ENCODE measurements at regions not wholly inside any gene's neighbourhood (a gene's known extent, or its start where the extent isn't known, plus 50 kb on each side); places are given as distances from the start of the nearest gene placed in this dataset.

- 78 to 90% methylated on average over 2 to 4 of the region's 4 CpGs for WGBS, 2 experiments (ENCODE audit: insufficient coverage in 1 of 2, insufficient read length in 1 of 2)
- Histone ChIP-seq H3K27ac (ENCODE audit: low read depth, low read length) (no peak overlapping the region), H3K4me1 (ENCODE audit: control insufficient read depth, insufficient read depth, low read length) (no peaks in the 10 kb centered on the region), H3K36me3 (ENCODE audit: control insufficient read depth, insufficient read depth, low read length) (no peaks in the 10 kb centered on the region), H3K27me3 (ENCODE audit: control insufficient read depth, insufficient read depth, low read length, poor library complexity, severe bottlenecking) (no peaks in the 10 kb centered on the region), H3K9ac (ENCODE audit: extremely low read depth, low read length, poor library complexity, severe bottlenecking) (no peak overlapping the region), H3K4me3 (ENCODE audit: low read length) (no peak overlapping the region), H3K9me3 (ENCODE audit: control insufficient read depth, low read length) (no peaks in the 10 kb centered on the region)
- H3K4me1 Mint-ChIP-seq = no peaks in the 10 kb centered on the region
- peak overlapping the region; percentile 0 for H3K27ac Mint-ChIP-seq
- no peaks in the 10 kb centered on the region for H3K27me3 Mint-ChIP-seq (ENCODE audit: insufficient read depth)
- H3K9me3 Mint-ChIP-seq = no peaks in the 10 kb centered on the region
- DNase-seq = no peak
- no peak for TF ChIP-seq CTCF (conservative IDR thresholded peaks at IDR 0.05)
- H3K4me3 Mint-ChIP-seq = no peak overlapping the region
- no peaks in the 10 kb centered on the region for H3K36me3 Mint-ChIP-seq (ENCODE audit: low read depth)
Measured at GRCh38 chr13:104832231-104832630, 1703.2 kb downstream of the EFNB2 start.

- Mint-ChIP-seq H3K36me3 (ENCODE audit: low read depth) (no peaks in the 10 kb centered on the region), H3K9me3 (no peaks in the 10 kb centered on the region), H3K27me3 (ENCODE audit: insufficient read depth) (no peaks in the 10 kb centered on the region), H3K4me3 (no peak overlapping the region), H3K4me1 (no peaks in the 10 kb centered on the region), H3K27ac (no peak overlapping the region)
- Histone ChIP-seq H3K36me3 (ENCODE audit: control insufficient read depth, insufficient read depth, low read length) (no peaks in the 10 kb centered on the region), H3K4me3 (ENCODE audit: low read length) (no peak overlapping the region), H3K9me3 (ENCODE audit: control insufficient read depth, low read length) (no peaks in the 10 kb centered on the region), H3K27ac (ENCODE audit: low read depth, low read length) (no peak overlapping the region), H3K9ac (ENCODE audit: extremely low read depth, low read length, poor library complexity, severe bottlenecking) (no peak overlapping the region), H3K27me3 (ENCODE audit: control insufficient read depth, insufficient read depth, low read length, poor library complexity, severe bottlenecking) (no peaks in the 10 kb centered on the region), H3K4me1 (ENCODE audit: control insufficient read depth, insufficient read depth, low read length) (no peaks in the 10 kb centered on the region)
- DNase-seq = no peak
- WGBS, 2 experiments (ENCODE audit: insufficient coverage in 1 of 2, insufficient read length in 1 of 2) = 78 to 82% methylated on average over 6 of the region's 6 CpGs
- no peak for TF ChIP-seq CTCF (conservative IDR thresholded peaks at IDR 0.05)
Measured at GRCh38 chr13:104831831-104832230, 1703.6 kb downstream of the EFNB2 start.

- DNase-seq = no peak
- Mint-ChIP-seq H3K36me3 (ENCODE audit: low read depth) (no peaks in the 10 kb centered on the region), H3K27me3 (ENCODE audit: insufficient read depth) (no peaks in the 10 kb centered on the region), H3K4me3 (no peak overlapping the region), H3K27ac (no peak overlapping the region), H3K9me3 (no peaks in the 10 kb centered on the region), H3K4me1 (no peaks in the 10 kb centered on the region)
- H3K36me3 ChIP-seq (ENCODE audit: control insufficient read depth, insufficient read depth, low read length) = no peaks in the 10 kb centered on the region
- H3K9ac ChIP-seq (ENCODE audit: extremely low read depth, low read length, poor library complexity, severe bottlenecking) = no peak overlapping the region
- TF ChIP-seq CTCF (conservative IDR thresholded peaks at IDR 0.05) = no peak
- H3K9me3 ChIP-seq (ENCODE audit: control insufficient read depth, low read length) = no peaks in the 10 kb centered on the region
- no peak overlapping the region for H3K4me3 ChIP-seq (ENCODE audit: low read length)
- H3K27ac ChIP-seq (ENCODE audit: low read depth, low read length) = no peak overlapping the region
- no peaks in the 10 kb centered on the region for H3K27me3 ChIP-seq (ENCODE audit: control insufficient read depth, insufficient read depth, low read length, poor library complexity, severe bottlenecking)
- 88 to 100% methylated on average over 1 of the region's 1 CpG for WGBS, 2 experiments (ENCODE audit: insufficient coverage in 1 of 2, insufficient read length in 1 of 2)
- no peaks in the 10 kb centered on the region for H3K4me1 ChIP-seq (ENCODE audit: control insufficient read depth, insufficient read depth, low read length)
Measured at GRCh38 chr13:104823709-104824108, 1711.8 kb downstream of the EFNB2 start.

Data from endodermal cell (in vitro differentiated cells).